GM12878 (cell line): ENCODE measurements at regions not wholly inside any gene's neighbourhood (a gene's known extent, or its start where the extent isn't known, plus 50 kb on each side); places are given as distances from the start of the nearest gene placed in this dataset.

ENCODE experiments used
- ATAC-seq: fragments of 200-7000 bp; cut with Tn5 transposase; 3 replicates; pipeline ENCODE4 v1.9.1; 2020; ENCODE audit warnings: mild to moderate bottlenecking, moderate library complexity
- BruUV-seq: library from RNA; stranded (reverse); fragments of 400-500 nt; replicated peaks from 2 replicates; lab custom pipeline; 2021; lab: Mats Ljungman, UMichigan
- CTCF ChIA-PET: fragments of 300-600 bp; sonication (Branson Sonifier 250); formaldehyde crosslinking; extraction: SDS; loops from one replicate; lab custom pipeline; 2021; ENCODE audit warnings: inconsistent platforms; lab: Yijun Ruan, JAX
- POLR2A ChIA-PET: fragments of 350-600 bp; formaldehyde crosslinking; extraction: SDS; loops from one replicate; lab custom pipeline; 2021; ENCODE audit warnings: inconsistent platforms; lab: Charles Lee
- RAD21 ChIA-PET: fragments of 300-600 bp; sonication (Branson Sonifier 250); formaldehyde crosslinking; loops from one replicate; lab custom pipeline; 2023; ENCODE audit warnings: antibody characterized with exemption; ENCODE audit not compliant: unreplicated experiment; lab: Charles Lee
- SMC1A ChIA-PET: fragments of 300-600 bp; sonication (Branson Sonifier 250); formaldehyde crosslinking; loops from one replicate; lab custom pipeline; 2023; ENCODE audit not compliant: unreplicated experiment, uncharacterized antibody; lab: Charles Lee
- DNase-seq: peaks from one replicate; pipeline ENCODE4 v3.0.0-alpha.2; 2011; ENCODE audit warnings: low read depth, low spot score
- FAIRE-seq: peaks from 3 replicates; lab custom pipeline; 2011; peaks lifted over from hg19 to GRCh38; lab: Jason Lieb, UNC
- H2AFZ ChIP-seq: 2 replicates; pipeline ENCODE4 v1.6.0; 2011; ENCODE audit warnings: low read depth, low read length, control low read depth; ENCODE audit not compliant: control insufficient read depth
- H3K27ac ChIP-seq: 2 replicates; pipeline ENCODE4 v1.5.1; 2011; ENCODE audit warnings: control low read depth; ENCODE audit not compliant: control insufficient read depth, insufficient read depth
- H3K27me3 ChIP-seq, 2 experiments: replicated peaks in 1 of 2; 2 replicates each; pipeline versions ENCODE4 v1.6.0 to v1.6.1; 2011; ENCODE audit warnings: low read length in 1 of 2; ENCODE audit not compliant: control insufficient read depth in 2 of 2, insufficient read depth in 2 of 2
- H3K36me3 ChIP-seq, 2 experiments: 2 replicates each; pipeline ENCODE4 v1.5.1; 2011; ENCODE audit warnings: low read length in 1 of 2; ENCODE audit not compliant: control insufficient read depth in 2 of 2, insufficient read depth in 2 of 2
- H3K4me1 ChIP-seq: 2 replicates; pipeline ENCODE4 v1.6.1; 2011; ENCODE audit warnings: mild to moderate bottlenecking, low read length, moderate library complexity, mixed read lengths; ENCODE audit not compliant: control insufficient read depth, insufficient read depth
- H3K4me2 ChIP-seq: 2 replicates; pipeline ENCODE4 v1.6.0; 2011; ENCODE audit warnings: control low read depth; ENCODE audit not compliant: control insufficient read depth, insufficient read depth
- H3K4me3 ChIP-seq: fragments of 200-600 bp; sonication (generic); 2 replicates; pipeline ENCODE4 v1.5.1; 2016
- H3K79me2 ChIP-seq: 2 replicates; pipeline ENCODE4 v1.6.0; 2011; ENCODE audit warnings: low read length; ENCODE audit not compliant: control insufficient read depth, insufficient read depth
- H3K9ac ChIP-seq: 2 replicates; pipeline ENCODE4 v1.8.0; 2011; ENCODE audit warnings: low read length, control low read depth, mixed read lengths; ENCODE audit not compliant: control insufficient read depth, insufficient read depth
- H3K9me3 ChIP-seq: replicated peaks from 3 replicates; pipeline ENCODE4 v1.5.1; 2011; ENCODE audit warnings: mild to moderate bottlenecking, low read length; ENCODE audit not compliant: control insufficient read depth, insufficient read depth
- H4K20me1 ChIP-seq: 2 replicates; pipeline ENCODE4 v1.6.0; 2011; ENCODE audit not compliant: control insufficient read depth, insufficient read depth
- BHLHE40 ChIP-seq, 2 experiments: fragments of 450-650 bp in 1 of 2; IDR thresholded peaks; 2 replicates each; pipeline ENCODE4 v1.6.1; 2011 to 2017; ENCODE audit warnings: low read depth in 2 of 2, borderline replicate concordance in 1 of 2, improper control_type of control experiment in 1 of 2, low read length in 1 of 2, mild to moderate bottlenecking in 1 of 2
- BRCA1 ChIP-seq: IDR thresholded peaks from 2 replicates; pipeline ENCODE4 v1.6.1; 2011; ENCODE audit warnings: low read depth, low read length, improper control_type of control experiment
- CTCF ChIP-seq, 3 experiments: IDR thresholded peaks in 2 of 3; conservative IDR thresholded peaks in 1 of 3; 2 replicates each; pipeline ENCODE4 v1.5.1; 2011; ENCODE audit warnings: low read depth in 3 of 3, low read length in 3 of 3, mild to moderate bottlenecking in 3 of 3, control low read depth in 2 of 3, moderate library complexity in 2 of 3, inconsistent platforms in 1 of 3, mixed read lengths in 1 of 3; ENCODE audit not compliant: control insufficient read depth in 2 of 3, insufficient read depth in 1 of 3; ENCODE audit errors: extremely low read depth in 1 of 3
- DPF2 ChIP-seq: fragments of 450-650 bp; IDR thresholded peaks from 2 replicates; pipeline ENCODE4 v1.6.1; 2017; ENCODE audit warnings: mild to moderate bottlenecking
- HCFC1 ChIP-seq: fragments of 150-350 bp; IDR thresholded peaks from 2 replicates; pipeline ENCODE4 v1.6.1; 2014; ENCODE audit warnings: low read length
- MEF2B ChIP-seq: fragments of 450-650 bp; IDR thresholded peaks from 2 replicates; pipeline ENCODE4 v1.6.1; 2018; ENCODE audit warnings: mild to moderate bottlenecking, moderate library complexity; ENCODE audit not compliant: partially characterized antibody, poor library complexity, severe bottlenecking
- MYB ChIP-seq: fragments of 150-350 bp; IDR thresholded peaks from 2 replicates; pipeline ENCODE4 v1.6.1; 2014; ENCODE audit warnings: mild to moderate bottlenecking, low read depth, low read length, borderline replicate concordance
- PAX5 ChIP-seq: IDR thresholded peaks from 2 replicates; pipeline ENCODE4 v1.6.1; 2011; ENCODE audit warnings: low read depth, low read length, borderline replicate concordance
- PKNOX1 ChIP-seq: fragments of 450-650 bp; IDR thresholded peaks from 2 replicates; pipeline ENCODE4 v1.6.1; 2016; ENCODE audit warnings: mild to moderate bottlenecking
- ZNF207 ChIP-seq: fragments of 450-650 bp; IDR thresholded peaks from 2 replicates; pipeline ENCODE4 v1.6.1; 2014; ENCODE audit warnings: antibody characterized with exemption, mild to moderate bottlenecking, borderline replicate concordance
- WGBS: methylation state at CpG from one replicate; pipeline ENCODE4 v1.1.6; 2016; ENCODE audit warnings: low lambda C conversion rate; ENCODE audit not compliant: insufficient replicate concordance, insufficient coverage; ENCODE audit errors: missing lambda C conversion rate; 5-methylcytosine and 5-hydroxymethylcytosine counted together
- in situ Hi-C: fragments of 300-500 bp; cut with MboI; formaldehyde crosslinking; loops from 9 replicates; pipeline ENCODE4 v1.14.3; 2018; ENCODE audit warnings: mixed read lengths
- intact Hi-C: fragments of 100-400 bp; cut with micrococcal nuclease; formaldehyde crosslinking; loops from one replicate; pipeline ENCODE4 v1.14.2; 2022; ENCODE audit not compliant: unreplicated experiment
- TF ChIP-seq, protein P1 (sequence below): IDR thresholded peaks from 2 replicates; pipeline ENCODE4 v1.6.1; 2011; ENCODE audit warnings: mild to moderate bottlenecking, low read depth, low read length, moderate library complexity; ENCODE audit not compliant: insufficient replicate concordance

- no TSS peak for BruUV-seq
- Histone ChIP-seq H3K4me3 (no peak overlapping the region), H3K36me3 (no peaks in the 10 kb centered on the region), H3K4me2 (no peak overlapping the region), H3K9ac (no peak overlapping the region), H2AFZ (no peak overlapping the region), H3K79me2 (no peaks in the 10 kb centered on the region), H3K4me1 (no peaks in the 10 kb centered on the region)
- no peak for ATAC-seq
- 12% methylated on average over 9 of the region's 9 CpGs for WGBS
- in situ Hi-C loops, result no loop called here
- CTCF ChIA-PET, result no interaction called here
- no peak for TF ChIP-seq DPF2
- no peak for TF ChIP-seq HCFC1
- TF ChIP-seq PAX5, result no peak
- TF ChIP-seq BHLHE40 (IDR thresholded peaks at IDR 0.05; ENCODE audit: borderline replicate concordance in 1 of 2, low read depth in 2 of 2, low read length in 1 of 2), result no peak
- no peak for TF ChIP-seq MYB
- TF ChIP-seq BRCA1, result no peak
- TF ChIP-seq, protein P1, sequence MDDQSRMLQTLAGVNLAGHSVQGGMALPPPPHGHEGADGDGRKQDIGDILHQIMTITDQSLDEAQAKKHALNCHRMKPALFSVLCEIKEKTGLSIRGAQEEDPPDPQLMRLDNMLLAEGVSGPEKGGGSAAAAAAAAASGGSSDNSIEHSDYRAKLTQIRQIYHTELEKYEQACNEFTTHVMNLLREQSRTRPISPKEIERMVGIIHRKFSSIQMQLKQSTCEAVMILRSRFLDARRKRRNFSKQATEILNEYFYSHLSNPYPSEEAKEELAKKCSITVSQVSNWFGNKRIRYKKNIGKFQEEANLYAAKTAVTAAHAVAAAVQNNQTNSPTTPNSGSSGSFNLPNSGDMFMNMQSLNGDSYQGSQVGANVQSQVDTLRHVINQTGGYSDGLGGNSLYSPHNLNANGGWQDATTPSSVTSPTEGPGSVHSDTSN, result no peak
- no peak for TF ChIP-seq ZNF207
- TF ChIP-seq PKNOX1, result no peak
- TF ChIP-seq CTCF (IDR thresholded peaks at IDR 0.05 in 2 of 3, conservative IDR thresholded peaks at IDR 0.05 in 1 of 3; ENCODE audit: control insufficient read depth in 2 of 3, extremely low read depth in 1 of 3, insufficient read depth in 1 of 3, low read depth in 3 of 3, low read length in 3 of 3), result no peak
- no peak for TF ChIP-seq MEF2B
- TF ChIP-seq, all 136 proteins: peak for 0
- DNase-seq, result no peak
- no peak for FAIRE-seq
- ChIA-PET RAD21 (no interaction called here), POLR2A (no interaction called here), SMC1A (interaction anchor here (0.6 kb wide), 1 partner anchor 767 kb away, joined by 3 read pairs; no protein-coding TSS in a partner anchor)
- Histone ChIP-seq H4K20me1 (no peaks in the 10 kb centered on the region), H3K27me3 (no peaks in the 10 kb centered on the region), H3K9me3 (no peaks in the 10 kb centered on the region), H3K27ac (no peak overlapping the region)
- intact Hi-C loops, result no loop called here
Observed at GRCh38 chr1:14011132-14011531, 311.1 kb downstream of the PRDM2 start.
